Thyroid gland (tissue), 4 donors: ENCODE measurements at regions not wholly inside any gene's neighbourhood (a gene's known extent, or its start where the extent isn't known, plus 50 kb on each side); places are given as distances from the start of the nearest gene placed in this dataset.

ENCODE experiments used
- DNase-seq, 2 donors: peaks; one replicate each; pipeline ENCODE4 v3.0.0-alpha.2; 2019
- H3K27ac ChIP-seq, 3 donors: fragments of 200-600 bp; sonication (generic); 1 replicate in 2 of 3; 2 replicates in 1 of 3; pipeline ENCODE4 v1.5.1; 2016 to 2019; ENCODE audit warnings: mild to moderate bottlenecking in 1 of 3, moderate library complexity in 1 of 3
- H3K27me3 ChIP-seq: fragments of 200-600 bp; sonication (generic); one replicate; pipeline ENCODE4 v1.5.1; 2019
- H3K36me3 ChIP-seq, 2 donors: fragments of 200-600 bp; sonication (generic); one replicate each; pipeline ENCODE4 v1.5.1; 2016 to 2019
- H3K4me1 ChIP-seq, 2 donors: fragments of 200-600 bp; sonication (generic); one replicate each; pipeline ENCODE4 v1.5.1; 2017 to 2019
- H3K4me3 ChIP-seq, 3 donors: fragments of 200-600 bp; sonication (generic); replicated peaks in 1 of 3; 1 replicate in 2 of 3; 2 replicates in 1 of 3; pipeline ENCODE4 v1.5.1; 2016; ENCODE audit warnings: mild to moderate bottlenecking in 1 of 3
- H3K9me3 ChIP-seq: fragments of 200-600 bp; sonication (generic); one replicate; pipeline ENCODE4 v1.5.1; 2017
- CTCF ChIP-seq, 6 experiments: fragments of 200-600 bp in 3 of 6; fragments of 450-650 bp in 3 of 6; sonication (generic) in 3 of 6; IDR thresholded peaks; one replicate each; pipeline ENCODE4 v1.5.1; 2016 to 2019; ENCODE audit warnings: antibody characterized with exemption in 6 of 6, mild to moderate bottlenecking in 2 of 6, inconsistent platforms in 1 of 6, moderate library complexity in 1 of 6
- POLR2A ChIP-seq, 2 donors: fragments of 450-650 bp; IDR thresholded peaks; one replicate each; pipeline ENCODE4 v1.6.1; 2017; ENCODE audit warnings: antibody characterized with exemption in 2 of 2, mild to moderate bottlenecking in 2 of 2, moderate library complexity in 1 of 2
- WGBS, 2 donors: methylation state at CpG; one replicate each; pipeline ENCODE4 v1.1.5; 2017; 5-methylcytosine and 5-hydroxymethylcytosine counted together
- intact Hi-C: fragments of 100-400 bp; cut with DNase I; formaldehyde crosslinking; loops from one replicate; pipeline ENCODE4 v1.15.1; 2023

- no peak for DNase-seq
- H3K36me3 ChIP-seq, result no peaks in the 10 kb centered on the region
- no peak overlapping the region for H3K27ac ChIP-seq
- H3K4me3 ChIP-seq, result no peak overlapping the region
- WGBS, 2 donors, result 85 to 92% methylated on average over 2 of the region's 2 CpGs
- intact Hi-C loops, result no loop called here
- TF ChIP-seq POLR2A (IDR thresholded peaks at IDR 0.05) (no peak), CTCF (IDR thresholded peaks at IDR 0.05) (no peak)
- H3K4me1 ChIP-seq, result no peaks in the 10 kb centered on the region
- H3K9me3 ChIP-seq, result no peaks in the 10 kb centered on the region
- H3K27me3 ChIP-seq, result no peaks in the 10 kb centered on the region
Measured at GRCh38 chr3:153242896-153243295, 80.9 kb downstream of the RAP2B start.

- WGBS, 2 donors, result 89 to 93% methylated on average over 3 of the region's 3 CpGs
- Histone ChIP-seq H3K4me3 (no peak overlapping the region), H3K4me1 (no peaks in the 10 kb centered on the region), H3K27ac (no peak overlapping the region), H3K36me3 (no peaks in the 10 kb centered on the region), H3K9me3 (no peaks in the 10 kb centered on the region), H3K27me3 (no peaks in the 10 kb centered on the region)
- TF ChIP-seq CTCF (IDR thresholded peaks at IDR 0.05) (no peak), POLR2A (IDR thresholded peaks at IDR 0.05) (no peak)
- DNase-seq, result no peak
- intact Hi-C loops, result no loop called here
Measured at GRCh38 chr3:153244961-153245360, 82.9 kb downstream of the RAP2B start.

GRCh38 chr3:153245661-153246060 is 83.6 kb downstream of the RAP2B start:
- WGBS, 2 donors, result 94 to 96% methylated on average over 2 of the region's 2 CpGs
- H3K4me1 ChIP-seq, result no peaks in the 10 kb centered on the region
- no peak for DNase-seq
- no peak for TF ChIP-seq CTCF (IDR thresholded peaks at IDR 0.05)
- no peak for TF ChIP-seq POLR2A (IDR thresholded peaks at IDR 0.05)
- intact Hi-C loops, result no loop called here
- no peak overlapping the region for H3K27ac ChIP-seq
- H3K36me3 ChIP-seq, result no peaks in the 10 kb centered on the region
- H3K9me3 ChIP-seq, result no peaks in the 10 kb centered on the region
- no peak overlapping the region for H3K4me3 ChIP-seq
- no peaks in the 10 kb centered on the region for H3K27me3 ChIP-seq

- H3K4me1 ChIP-seq, result no peaks in the 10 kb centered on the region
- no peaks in the 10 kb centered on the region for H3K36me3 ChIP-seq
- 0 to 46% methylated on average over 1 of the region's 1 CpG for WGBS, 2 donors
- no peaks in the 10 kb centered on the region for H3K9me3 ChIP-seq
- no peaks in the 10 kb centered on the region for H3K27me3 ChIP-seq
- H3K4me3 ChIP-seq, result no peak overlapping the region
- intact Hi-C loops, result no loop called here
- no peak overlapping the region for H3K27ac ChIP-seq
- TF ChIP-seq CTCF (IDR thresholded peaks at IDR 0.05) (no peak), POLR2A (IDR thresholded peaks at IDR 0.05) (no peak)
- DNase-seq, result no peak
Measured at GRCh38 chr3:153246331-153246730, 84.3 kb downstream of the RAP2B start.

GRCh38 chr3:153246806-153247205 is 84.8 kb downstream of the RAP2B start:
- Histone ChIP-seq H3K36me3 (no peaks in the 10 kb centered on the region), H3K9me3 (no peaks in the 10 kb centered on the region), H3K27ac (no peak overlapping the region), H3K4me3 (no peak overlapping the region), H3K27me3 (no peaks in the 10 kb centered on the region), H3K4me1 (no peaks in the 10 kb centered on the region)
- TF ChIP-seq POLR2A (IDR thresholded peaks at IDR 0.05) (no peak), CTCF (IDR thresholded peaks at IDR 0.05) (no peak)
- intact Hi-C loops, result no loop called here
- no peak for DNase-seq
- WGBS, 2 donors, result 58 to 76% methylated on average over 1 of the region's 1 CpG
